ENCODE measurements at regions not wholly inside any gene's neighbourhood (a gene's known extent, or its start where the extent isn't known, plus 50 kb on each side); places are given as distances from the start of the nearest gene placed in this dataset.

DNA sequence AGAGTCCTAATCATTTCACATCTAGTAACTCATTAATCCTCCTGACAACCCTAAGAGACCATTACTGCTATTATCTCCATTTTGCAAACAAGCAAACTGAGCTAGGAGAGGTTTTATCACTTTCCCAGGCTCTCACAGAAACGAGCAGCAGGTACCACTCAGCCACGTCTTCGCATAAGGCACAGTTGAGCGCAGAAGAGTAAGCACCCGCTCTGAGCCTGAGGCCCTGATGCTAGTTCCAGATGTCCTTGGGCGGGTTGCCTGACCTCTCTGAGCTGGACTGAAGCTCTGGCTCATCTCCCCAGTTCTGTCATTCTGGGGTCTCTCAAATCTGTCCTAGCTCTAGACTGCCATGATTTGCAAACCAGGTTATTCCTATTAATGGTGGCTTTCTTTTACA, 72.6 kb upstream of the FRMD4A start:
- TF ChIP-seq, protein P1, sequence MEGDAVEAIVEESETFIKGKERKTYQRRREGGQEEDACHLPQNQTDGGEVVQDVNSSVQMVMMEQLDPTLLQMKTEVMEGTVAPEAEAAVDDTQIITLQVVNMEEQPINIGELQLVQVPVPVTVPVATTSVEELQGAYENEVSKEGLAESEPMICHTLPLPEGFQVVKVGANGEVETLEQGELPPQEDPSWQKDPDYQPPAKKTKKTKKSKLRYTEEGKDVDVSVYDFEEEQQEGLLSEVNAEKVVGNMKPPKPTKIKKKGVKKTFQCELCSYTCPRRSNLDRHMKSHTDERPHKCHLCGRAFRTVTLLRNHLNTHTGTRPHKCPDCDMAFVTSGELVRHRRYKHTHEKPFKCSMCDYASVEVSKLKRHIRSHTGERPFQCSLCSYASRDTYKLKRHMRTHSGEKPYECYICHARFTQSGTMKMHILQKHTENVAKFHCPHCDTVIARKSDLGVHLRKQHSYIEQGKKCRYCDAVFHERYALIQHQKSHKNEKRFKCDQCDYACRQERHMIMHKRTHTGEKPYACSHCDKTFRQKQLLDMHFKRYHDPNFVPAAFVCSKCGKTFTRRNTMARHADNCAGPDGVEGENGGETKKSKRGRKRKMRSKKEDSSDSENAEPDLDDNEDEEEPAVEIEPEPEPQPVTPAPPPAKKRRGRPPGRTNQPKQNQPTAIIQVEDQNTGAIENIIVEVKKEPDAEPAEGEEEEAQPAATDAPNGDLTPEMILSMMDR (IDR thresholded peaks at IDR 0.05) = no peak
- TF ChIP-seq POLR2AphosphoS5 (IDR thresholded peaks at IDR 0.05; ENCODE audit: low read depth, low read length) (no peak), EP300 (IDR thresholded peaks at IDR 0.05; ENCODE audit: borderline replicate concordance in 1 of 2, low read depth in 1 of 2, low read length in 1 of 2) (no peak), EZH2phosphoT487 (IDR thresholded peaks at IDR 0.05; ENCODE audit: borderline replicate concordance, low read depth) (no peak), YY1 (IDR thresholded peaks at IDR 0.05; ENCODE audit: low read depth) (no peak), TCF12 (IDR thresholded peaks at IDR 0.05) (no peak), TAF1 (IDR thresholded peaks at IDR 0.05; ENCODE audit: borderline replicate concordance, low read depth, low read length) (no peak), RAD21 (IDR thresholded peaks at IDR 0.05; ENCODE audit: low read length) (no peak), RFX5 (IDR thresholded peaks at IDR 0.05; ENCODE audit: low read length) (no peak), SMC3 (IDR thresholded peaks at IDR 0.05; ENCODE audit: low read depth, low read length) (no peak), FOXJ3 (CRISPR knock-in tag; IDR thresholded peaks at IDR 0.05) (no peak)
- TF ChIP-seq, protein P2, sequence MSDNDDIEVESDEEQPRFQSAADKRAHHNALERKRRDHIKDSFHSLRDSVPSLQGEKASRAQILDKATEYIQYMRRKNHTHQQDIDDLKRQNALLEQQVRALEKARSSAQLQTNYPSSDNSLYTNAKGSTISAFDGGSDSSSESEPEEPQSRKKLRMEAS (IDR thresholded peaks at IDR 0.05; ENCODE audit: low read depth) = no peak
- TF ChIP-seq, protein P3, sequence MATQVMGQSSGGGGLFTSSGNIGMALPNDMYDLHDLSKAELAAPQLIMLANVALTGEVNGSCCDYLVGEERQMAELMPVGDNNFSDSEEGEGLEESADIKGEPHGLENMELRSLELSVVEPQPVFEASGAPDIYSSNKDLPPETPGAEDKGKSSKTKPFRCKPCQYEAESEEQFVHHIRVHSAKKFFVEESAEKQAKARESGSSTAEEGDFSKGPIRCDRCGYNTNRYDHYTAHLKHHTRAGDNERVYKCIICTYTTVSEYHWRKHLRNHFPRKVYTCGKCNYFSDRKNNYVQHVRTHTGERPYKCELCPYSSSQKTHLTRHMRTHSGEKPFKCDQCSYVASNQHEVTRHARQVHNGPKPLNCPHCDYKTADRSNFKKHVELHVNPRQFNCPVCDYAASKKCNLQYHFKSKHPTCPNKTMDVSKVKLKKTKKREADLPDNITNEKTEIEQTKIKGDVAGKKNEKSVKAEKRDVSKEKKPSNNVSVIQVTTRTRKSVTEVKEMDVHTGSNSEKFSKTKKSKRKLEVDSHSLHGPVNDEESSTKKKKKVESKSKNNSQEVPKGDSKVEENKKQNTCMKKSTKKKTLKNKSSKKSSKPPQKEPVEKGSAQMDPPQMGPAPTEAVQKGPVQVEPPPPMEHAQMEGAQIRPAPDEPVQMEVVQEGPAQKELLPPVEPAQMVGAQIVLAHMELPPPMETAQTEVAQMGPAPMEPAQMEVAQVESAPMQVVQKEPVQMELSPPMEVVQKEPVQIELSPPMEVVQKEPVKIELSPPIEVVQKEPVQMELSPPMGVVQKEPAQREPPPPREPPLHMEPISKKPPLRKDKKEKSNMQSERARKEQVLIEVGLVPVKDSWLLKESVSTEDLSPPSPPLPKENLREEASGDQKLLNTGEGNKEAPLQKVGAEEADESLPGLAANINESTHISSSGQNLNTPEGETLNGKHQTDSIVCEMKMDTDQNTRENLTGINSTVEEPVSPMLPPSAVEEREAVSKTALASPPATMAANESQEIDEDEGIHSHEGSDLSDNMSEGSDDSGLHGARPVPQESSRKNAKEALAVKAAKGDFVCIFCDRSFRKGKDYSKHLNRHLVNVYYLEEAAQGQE (IDR thresholded peaks at IDR 0.05; ENCODE audit: low read depth, low read length) = no peak

Measured in SK-N-SH (cell line).